Motor neuron (in vitro differentiated cells): ENCODE measurements at regions not wholly inside any gene's neighbourhood (a gene's known extent, or its start where the extent isn't known, plus 50 kb on each side); places are given as distances from the start of the nearest gene placed in this dataset.
A peak's percentile ranks its signal among the peaks of the same experiment; 100 is the strongest.

Source experiments
- ATAC-seq, 8 experiments: fragments of 200-7000 bp; cut with Tn5 transposase; replicated peaks in 6 of 8; 2 replicates each; pipeline ENCODE4 v1.8.0; 2021; ENCODE audit warnings: mild to moderate bottlenecking in 8 of 8, moderate library complexity in 8 of 8
- H3K27ac ChIP-seq, 2 donors: fragments of 250-450 bp; sonication (Bioruptor Pico); 2 replicates each; pipeline ENCODE4 v1.9.0; 2021; ENCODE audit warnings: antibody characterized with exemption in 2 of 2, mild to moderate bottlenecking in 2 of 2, moderate library complexity in 1 of 2
- H3K4me1 ChIP-seq, 2 donors: fragments of 250-450 bp; sonication (Bioruptor Pico); replicated peaks in 1 of 2; 2 replicates each; pipeline ENCODE4 v1.6.1; 2021; ENCODE audit warnings: antibody characterized with exemption in 2 of 2, mild to moderate bottlenecking in 2 of 2, moderate library complexity in 1 of 2
- H3K4me3 ChIP-seq, 5 donors: fragments of 250-450 bp; sonication (Bioruptor Pico); 2 replicates each; pipeline ENCODE4 v1.9.0; 2021; ENCODE audit warnings: antibody characterized with exemption in 5 of 5, mild to moderate bottlenecking in 5 of 5, moderate library complexity in 4 of 5
- WGBS, 10 experiments: fragments of 450-650 bp; shearing (Covaris generic); methylation state at CpG; one replicate each; pipeline ENCODE4 v1.0.0; 2022; 5-methylcytosine and 5-hydroxymethylcytosine counted together
- in situ Hi-C, 9 experiments: fragments of 400-800 bp; cut with MboI; loops; one replicate each; pipeline ENCODE4 v1.15.0; 2021; ENCODE audit warnings: low sequenced_read_pairs in 9 of 9, low pct_unique_long_range_greater_than_20kb in 2 of 9; ENCODE audit not compliant: unreplicated experiment in 9 of 9

DNA sequence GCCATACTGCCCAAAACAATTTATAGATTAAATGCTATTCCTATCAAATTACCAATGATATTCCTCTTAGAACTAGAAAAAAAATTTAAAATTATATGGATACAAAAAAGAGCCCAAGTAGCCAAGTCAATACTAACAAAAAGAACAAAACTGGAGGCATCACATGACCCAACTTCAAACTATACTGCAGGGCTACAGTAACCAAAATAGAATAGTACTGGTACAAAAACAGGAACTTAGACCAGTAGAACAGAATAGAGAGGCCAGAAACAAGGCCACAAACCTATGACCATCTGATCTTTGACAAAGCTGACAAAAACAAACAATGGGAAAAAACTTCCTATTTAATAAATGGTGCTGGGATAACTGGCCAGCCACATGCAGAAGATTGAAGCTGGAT, 86.1 kb upstream of the KYNU start:
- Histone ChIP-seq H3K4me3 (no peak overlapping the region), H3K27ac (no peak overlapping the region), H3K4me1 (peaks cover 0 to 3% of the 10 kb centered on the region in 2 donors)
- in situ Hi-C loops: no loop called here
- ATAC-seq: no peak

DNA sequence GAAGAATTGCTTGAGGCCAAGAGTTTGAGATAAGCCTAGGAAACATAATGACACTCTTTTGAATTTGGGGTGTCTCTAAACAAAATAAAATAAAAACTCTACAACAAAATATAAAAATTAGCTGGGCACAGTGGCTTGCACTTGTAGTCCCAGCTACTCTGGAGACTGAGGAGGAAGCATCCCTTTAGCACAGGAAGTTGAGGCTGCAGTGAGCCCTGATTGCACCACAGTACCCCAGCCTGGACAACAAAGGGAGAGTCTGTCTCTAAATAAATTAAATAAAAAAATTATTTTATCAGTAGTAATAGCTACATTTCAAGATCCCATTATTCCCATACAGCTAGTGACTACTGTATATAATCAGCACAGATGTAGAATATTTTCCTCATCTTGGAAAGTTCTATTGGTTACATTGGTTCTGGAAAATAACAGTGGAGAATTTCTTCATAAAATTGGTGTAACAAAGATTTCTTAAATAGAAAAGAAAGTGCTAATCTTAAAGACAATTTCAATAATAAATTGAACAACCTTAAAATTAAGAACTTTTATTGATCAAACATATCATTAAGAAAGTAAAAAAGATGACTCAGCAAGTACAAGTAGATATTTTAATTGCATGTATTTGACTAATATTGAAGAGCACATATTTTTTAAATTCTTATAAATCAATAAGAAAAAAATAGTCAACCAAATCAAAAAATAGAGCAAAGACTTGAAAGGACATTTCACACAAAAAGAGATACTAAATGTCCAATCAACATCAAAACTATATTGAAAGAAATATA, 90.4 kb upstream of the KYNU start:
- in situ Hi-C loops: no loop called here
- ATAC-seq: no peak
- Histone ChIP-seq H3K27ac (no peak overlapping the region), H3K4me3 (no peak overlapping the region), H3K4me1 (no peaks in the 10 kb centered on the region)

DNA sequence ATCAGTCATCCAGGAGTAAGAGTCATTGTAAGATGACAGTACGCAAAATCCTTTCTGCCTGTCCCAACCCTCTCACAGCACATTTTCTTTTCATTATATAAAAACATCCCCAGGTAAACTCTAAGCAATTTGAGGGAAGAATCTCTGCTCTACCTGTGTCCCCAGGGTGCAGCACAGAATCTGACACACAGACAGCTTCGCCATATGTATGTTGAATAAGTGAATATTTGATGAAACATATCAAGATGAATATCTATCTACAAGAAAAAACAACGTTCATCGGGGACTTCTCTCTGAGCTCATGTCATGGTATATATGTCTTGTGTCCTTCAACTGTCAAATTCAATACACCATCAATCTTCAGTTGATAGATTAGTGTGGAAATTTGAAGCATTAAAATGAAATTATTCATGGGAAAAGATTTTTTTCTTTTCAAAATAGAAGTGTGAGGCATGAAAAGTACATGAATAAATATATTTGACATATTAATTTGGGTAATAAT, 94.5 kb upstream of the KYNU start:
- no peak for ATAC-seq

DNA sequence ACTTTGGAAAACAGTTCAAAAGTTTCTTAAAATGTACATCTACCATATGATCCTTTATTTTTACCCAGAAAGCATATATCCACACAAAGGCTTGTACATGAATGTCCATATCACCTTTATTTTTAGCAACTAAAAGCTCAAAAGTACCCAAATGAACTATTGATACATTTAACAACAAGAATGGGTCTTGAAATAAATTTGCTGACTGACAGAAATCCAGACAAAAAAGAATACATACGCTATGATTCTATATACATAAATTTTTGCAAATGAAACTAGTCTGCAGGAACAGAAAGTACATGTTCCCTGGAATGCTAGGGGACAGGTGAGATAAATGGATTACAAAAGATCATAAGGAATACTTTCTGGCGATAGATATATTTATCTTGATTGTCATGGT, 96.3 kb upstream of the KYNU start:
- no peaks in the 10 kb centered on the region for H3K4me1 ChIP-seq
- 14 to 100% (median 85%) methylated on average over 1 to 2 of the region's 2 CpGs for WGBS, 10 experiments
- H3K4me3 ChIP-seq: no peak overlapping the region
- in situ Hi-C loops: no loop called here
- no peak for ATAC-seq
- no peak overlapping the region for H3K27ac ChIP-seq

More for the DNA sequence above, 94.5 kb upstream of the KYNU start:
- no peak overlapping the region for H3K27ac ChIP-seq
- H3K4me3 ChIP-seq: no peak overlapping the region
- in situ Hi-C loops: no loop called here
- no peaks in the 10 kb centered on the region for H3K4me1 ChIP-seq
- WGBS, 10 experiments: 34 to 100% (median 92%) methylated on average over 1 to 4 of the region's 4 CpGs; no CpG with 5 or more reads in 3 of the 10 experiments

DNA sequence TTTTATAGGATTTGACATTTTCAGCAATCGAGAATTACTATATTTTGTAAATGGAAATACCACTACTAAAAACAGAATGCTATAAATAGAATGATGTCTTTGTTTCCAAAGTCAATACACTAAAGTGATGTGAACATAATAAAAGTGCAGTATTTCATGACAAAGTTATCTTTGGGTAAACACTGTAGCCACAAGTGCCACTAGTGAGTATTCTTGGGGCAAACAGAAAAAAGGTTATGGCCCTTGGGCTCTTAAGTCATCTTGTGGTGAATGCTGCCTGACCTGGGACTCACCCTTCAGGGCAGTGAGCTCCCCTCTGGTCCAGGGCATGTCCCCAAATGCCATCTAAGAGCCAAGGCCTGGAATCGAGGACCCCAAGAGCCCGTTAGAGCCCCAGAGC, 99.2 kb upstream of the KYNU start:
- in situ Hi-C loops: no loop called here
- no peak overlapping the region for H3K4me3 ChIP-seq

DNA sequence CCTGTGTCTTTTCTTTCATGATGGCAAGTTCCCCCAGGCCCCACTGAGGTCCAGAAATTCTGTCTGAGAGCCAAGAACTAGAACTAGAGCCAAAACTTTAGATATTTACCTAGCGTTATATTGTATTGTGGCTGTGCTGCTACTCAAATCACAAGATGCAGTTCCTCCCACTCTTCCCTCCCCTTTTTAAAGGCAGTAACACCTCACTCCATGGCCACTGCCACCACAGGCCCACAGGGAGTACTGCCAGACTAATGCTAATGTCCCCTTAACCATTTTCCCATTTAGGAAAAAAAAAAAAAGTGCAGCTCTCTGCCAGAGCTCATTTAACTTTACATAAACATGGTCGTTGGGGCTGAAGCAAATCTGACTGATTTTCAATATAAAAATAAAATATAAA, 99.7 kb upstream of the KYNU start:
- no peak overlapping the region for H3K27ac ChIP-seq
- no peaks in the 10 kb centered on the region for H3K4me1 ChIP-seq
- no peak overlapping the region for H3K4me3 ChIP-seq
- no peak for ATAC-seq
- in situ Hi-C loops: no loop called here
- 0 to 64% (median 50%) methylated on average over 1 to 2 of the region's 2 CpGs; no CpG with 5 or more reads in 3 of the 10 experiments for WGBS, 10 experiments

More for the DNA sequence above, 99.2 kb upstream of the KYNU start:
- Histone ChIP-seq H3K4me1 (no peaks in the 10 kb centered on the region), H3K27ac (no peak overlapping the region)
- WGBS, 10 experiments: 0 to 100% (median 81%) methylated on average over 1 to 3 of the region's 3 CpGs; no CpG with 5 or more reads in 3 of the 10 experiments
- ATAC-seq: no peak

DNA sequence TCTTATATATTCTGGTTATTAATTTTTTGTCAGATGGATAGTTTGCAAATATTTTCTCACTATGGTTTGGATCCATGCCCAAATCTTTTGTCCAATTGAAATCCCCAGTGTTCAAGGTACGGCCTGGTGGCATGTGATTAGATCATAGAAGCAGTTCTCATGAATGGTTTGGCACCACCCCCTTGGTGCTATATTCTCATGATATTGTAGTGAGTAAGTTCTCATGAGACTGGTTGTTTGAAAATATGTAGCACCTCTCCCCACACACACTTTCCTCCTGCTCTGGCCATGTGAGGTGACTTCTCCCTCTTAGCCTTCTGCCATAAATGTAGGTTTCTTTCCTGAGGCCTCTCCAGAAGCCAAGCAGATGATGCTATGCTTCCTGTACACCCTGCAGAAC, 107.7 kb upstream of the KYNU start:
- Histone ChIP-seq H3K4me3 (no peak overlapping the region), H3K4me1 (no peaks in the 10 kb centered on the region), H3K27ac (no peak overlapping the region)
- 0 to 100% (median 13%) methylated on average over 1 of the region's 1 CpG; no CpG with 5 or more reads in 4 of the 10 experiments for WGBS, 10 experiments
- in situ Hi-C loops: no loop called here
- no peak for ATAC-seq

DNA sequence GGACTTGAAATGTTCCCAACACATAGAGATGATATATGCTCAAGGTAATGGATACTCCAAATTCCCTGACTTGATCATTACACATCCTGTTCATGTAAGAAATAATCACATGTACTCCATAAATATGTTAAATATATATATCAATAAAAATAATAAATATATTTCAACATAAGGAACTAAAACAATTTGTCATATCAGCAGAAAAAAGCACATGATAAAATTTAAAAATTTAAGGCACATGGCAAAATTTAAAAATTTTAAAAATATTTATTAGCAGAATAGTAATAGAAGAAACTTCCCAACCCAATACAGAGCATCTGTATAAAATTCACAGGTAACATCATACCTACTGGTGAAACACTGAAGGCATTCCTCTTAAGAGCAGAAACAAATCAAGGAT, 109.6 kb upstream of the KYNU start:
- Histone ChIP-seq H3K27ac (no peak overlapping the region), H3K4me3 (no peak overlapping the region), H3K4me1 (no peaks in the 10 kb centered on the region)
- no peak for ATAC-seq
- in situ Hi-C loops: no loop called here

DNA sequence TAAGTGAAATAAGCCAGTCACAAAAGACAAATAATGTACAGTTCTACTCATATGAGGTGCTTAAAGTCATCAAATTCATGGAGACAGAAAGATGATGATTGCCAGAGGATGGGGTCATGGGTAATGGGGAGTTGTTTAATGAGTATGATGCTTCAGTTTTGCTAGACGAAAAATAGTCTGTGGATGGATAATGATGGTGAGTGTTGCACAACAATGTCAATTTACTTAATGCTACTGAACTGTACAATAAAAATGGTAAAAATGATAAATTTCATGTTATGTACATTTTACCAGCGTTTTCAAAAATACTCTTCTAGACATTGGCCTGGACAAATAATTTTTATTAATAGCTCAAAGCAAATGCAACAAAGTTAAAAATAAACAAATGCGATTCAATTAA, 118.5 kb upstream of the KYNU start:
- Histone ChIP-seq H3K27ac (no peak overlapping the region), H3K4me3 (no peak overlapping the region), H3K4me1 (no peaks in the 10 kb centered on the region)
- 27 to 89% (median 66%) methylated on average over 1 to 3 of the region's 3 CpGs for WGBS, 10 experiments
- in situ Hi-C loops: no loop called here
- ATAC-seq: no peak

DNA sequence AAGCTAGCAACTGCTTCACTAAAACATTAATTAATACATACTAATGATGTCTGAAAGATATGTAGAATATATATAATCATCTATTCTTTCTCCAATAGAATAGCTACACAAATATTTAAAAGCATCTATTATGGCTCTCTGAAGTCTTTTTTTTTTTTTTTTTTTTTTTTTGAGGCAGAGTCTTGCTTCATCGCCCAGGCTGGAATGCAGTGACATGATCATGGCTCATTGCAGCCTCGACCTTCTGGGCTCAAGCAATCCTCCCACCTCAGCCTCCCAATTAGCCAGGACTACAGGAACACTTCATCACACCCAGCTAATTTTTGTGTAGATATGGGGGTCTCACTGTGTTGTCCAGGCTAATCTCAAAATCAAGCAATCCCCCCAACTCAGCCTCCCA, 120.4 kb upstream of the KYNU start:
- no peak overlapping the region for H3K27ac ChIP-seq
- H3K4me1 ChIP-seq: no peaks in the 10 kb centered on the region
- in situ Hi-C loops: no loop called here
- WGBS, 10 experiments: 0 to 100% (median 40%) methylated on average over 1 to 2 of the region's 2 CpGs; no CpG with 5 or more reads in 2 of the 10 experiments
- ATAC-seq: no peak
- no peak overlapping the region for H3K4me3 ChIP-seq

DNA sequence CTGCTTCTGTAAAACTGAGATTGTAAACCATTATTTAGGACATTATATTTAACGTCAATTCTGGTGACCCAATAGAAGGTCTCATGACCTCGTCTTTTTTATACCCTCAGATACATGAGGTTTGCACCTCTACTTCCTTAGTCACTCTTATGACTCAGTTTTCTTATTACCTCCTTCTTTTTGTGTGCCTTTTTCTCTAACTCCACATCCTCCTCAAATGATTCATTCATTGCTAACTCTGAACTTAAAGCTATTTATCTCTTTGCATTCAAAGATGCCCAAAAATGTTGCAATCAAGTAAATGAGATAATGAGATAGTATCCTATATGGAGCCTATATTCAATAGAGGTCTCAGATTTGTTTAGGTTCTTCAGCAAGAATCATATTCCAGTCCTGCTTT, 121.0 kb upstream of the KYNU start:
- H3K27ac ChIP-seq: no peak overlapping the region
- in situ Hi-C loops: no loop called here
- WGBS, 10 experiments: 0 to 84% (median 40%) methylated on average over 2 of the region's 2 CpGs; no CpG with 5 or more reads in 3 of the 10 experiments
- no peak overlapping the region for H3K4me3 ChIP-seq
- ATAC-seq: no peak
- no peaks in the 10 kb centered on the region for H3K4me1 ChIP-seq

DNA sequence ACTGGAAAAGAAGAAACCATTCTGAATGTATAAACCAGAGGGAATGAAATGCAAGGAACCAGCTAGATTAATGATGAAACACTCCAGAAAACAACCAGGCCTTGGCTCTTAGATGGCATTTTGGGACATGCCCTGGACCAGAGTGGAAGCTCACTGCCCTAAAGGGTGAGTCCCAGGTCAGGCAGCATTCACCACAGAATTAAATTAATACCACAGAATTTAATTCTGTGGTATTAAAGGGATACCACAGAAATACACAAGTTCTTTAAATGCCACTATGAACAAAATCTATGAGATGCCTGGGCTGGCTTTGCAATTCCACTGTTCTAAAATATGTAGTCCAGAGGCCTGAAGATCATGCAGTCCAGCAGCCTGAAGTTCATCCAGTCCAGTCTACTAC, 122.3 kb upstream of the KYNU start:
- no peak overlapping the region for H3K27ac ChIP-seq
- no peak for ATAC-seq
- in situ Hi-C loops: no loop called here
- peaks cover 0 to 4% of the 10 kb centered on the region in 2 donors for H3K4me1 ChIP-seq
- H3K4me3 ChIP-seq: no peak overlapping the region

DNA sequence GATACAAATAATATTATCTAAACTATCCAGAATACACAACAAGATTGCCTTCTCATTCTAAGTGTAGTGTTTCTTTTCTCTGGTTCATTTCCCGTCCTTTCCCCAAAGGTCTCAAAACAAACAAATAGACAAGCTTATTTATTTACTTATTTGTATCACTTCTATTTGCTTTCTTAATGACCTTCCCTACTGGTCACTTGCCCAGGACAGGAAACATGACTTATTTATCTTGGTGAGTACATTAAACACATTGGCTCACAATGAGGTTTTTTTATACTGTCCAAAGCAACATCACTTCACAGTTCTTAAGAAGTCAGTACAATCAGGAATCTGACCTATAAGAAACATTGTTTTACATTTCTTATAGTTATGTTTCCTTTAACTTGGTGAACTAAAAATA, 123.3 kb upstream of the KYNU start:
- H3K4me1 ChIP-seq: peaks cover 0 to 4% of the 10 kb centered on the region in 2 donors
- no peak overlapping the region for H3K27ac ChIP-seq
- ATAC-seq: no peak
- H3K4me3 ChIP-seq: no peak overlapping the region
- 45 to 100% (median 70%) methylated on average over 1 of the region's 1 CpG; no CpG with 5 or more reads in 1 of the 10 experiments for WGBS, 10 experiments
- in situ Hi-C loops: no loop called here

DNA sequence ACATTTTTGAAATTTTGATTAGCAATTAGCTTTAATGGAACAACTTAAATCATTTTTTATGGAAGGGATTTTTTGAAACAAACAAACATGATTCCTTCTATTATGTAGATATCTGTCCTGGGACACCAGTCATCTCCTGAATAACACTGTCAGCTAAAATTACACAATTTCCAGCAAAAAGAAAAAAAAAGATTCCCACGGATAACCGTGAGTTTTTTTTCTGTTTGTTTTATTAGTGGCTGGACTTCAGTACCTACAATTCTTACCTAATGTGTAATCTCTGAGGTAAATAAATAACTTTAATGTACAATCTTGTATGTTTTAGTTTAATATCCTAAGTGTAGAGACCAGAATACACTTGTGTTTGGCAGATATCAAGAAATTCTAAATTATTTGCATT, 126.6 kb upstream of the KYNU start:
- peak in 1 of 8 experiments; percentile 15 for ATAC-seq
- Histone ChIP-seq H3K4me1 (peaks cover 0 to 4% of the 10 kb centered on the region in 2 donors), H3K27ac (no peak overlapping the region), H3K4me3 (no peak overlapping the region)
- in situ Hi-C loops: no loop called here
- 30 to 100% (median 72%) methylated on average over 1 to 2 of the region's 2 CpGs; no CpG with 5 or more reads in 2 of the 10 experiments for WGBS, 10 experiments
